NT2/D1 (cell line): ENCODE measurements at regions not wholly inside any gene's neighbourhood (a gene's known extent, or its start where the extent isn't known, plus 50 kb on each side); places are given as distances from the start of the nearest gene placed in this dataset.
"Not testable (repeated sequence)": the region's sequence is repeated elsewhere in the genome, so short reads cannot be mapped to it uniquely, and the experiment has no call there.

Experiments
- DNase-seq: peaks from one replicate; pipeline ENCODE4 v3.0.0-alpha.2; 2011; ENCODE audit warnings: low read depth, low spot score
- H3K27me3 ChIP-seq: 2 replicates; pipeline ENCODE4 v1.6.0; 2011; ENCODE audit warnings: mild to moderate bottlenecking; ENCODE audit not compliant: insufficient read length, insufficient read depth
- H3K36me3 ChIP-seq: 2 replicates; pipeline ENCODE4 v1.6.1; 2011; ENCODE audit warnings: mild to moderate bottlenecking, low read length, mixed read lengths; ENCODE audit not compliant: insufficient read depth, insufficient read length
- H3K4me1 ChIP-seq: 2 replicates; pipeline ENCODE4 v1.5.1; 2011; ENCODE audit not compliant: insufficient read depth, insufficient read length
- H3K4me3 ChIP-seq: 2 replicates; pipeline ENCODE4 v1.5.1; 2011; ENCODE audit warnings: low read depth; ENCODE audit not compliant: insufficient read length
- H3K9ac ChIP-seq: 2 replicates; pipeline ENCODE4 v1.6.0; 2011; ENCODE audit warnings: low read depth; ENCODE audit not compliant: insufficient read length
- H3K9me3 ChIP-seq: 2 replicates; pipeline ENCODE4 v1.5.1; 2011; ENCODE audit warnings: mild to moderate bottlenecking, low read length; ENCODE audit not compliant: insufficient read depth
- SUZ12 ChIP-seq: IDR thresholded peaks from 2 replicates; pipeline ENCODE4 v1.6.1; 2011; ENCODE audit not compliant: insufficient read length, insufficient read depth; ENCODE audit errors: extremely low read depth
- YY1 ChIP-seq: IDR thresholded peaks from 2 replicates; pipeline ENCODE4 v1.6.1; 2011; ENCODE audit not compliant: insufficient read length, insufficient read depth
- ZNF274 ChIP-seq: IDR thresholded peaks from 2 replicates; pipeline ENCODE4 v1.6.1; 2011; ENCODE audit warnings: mild to moderate bottlenecking, low read depth, low read length

- Histone ChIP-seq H3K4me1 (no peaks in the 10 kb centered on the region), H3K9me3 (peaks cover 9% of the 10 kb centered on the region), H3K36me3 (no peaks in the 10 kb centered on the region), H3K4me3 (no peak overlapping the region), H3K27me3 (no peaks in the 10 kb centered on the region), H3K9ac (no peak overlapping the region)
- TF ChIP-seq ZNF274 (no peak), YY1 (no peak), SUZ12 (no peak)
- DNase-seq, result no peak
Observed at GRCh38 chrX:35617836-35618235, 180.3 kb upstream of the MAGEB16 start.

- DNase-seq, result no peak
- H3K9ac ChIP-seq, result no peak overlapping the region
- no peak overlapping the region for H3K4me3 ChIP-seq
- H3K27me3 ChIP-seq, result no peaks in the 10 kb centered on the region
- TF ChIP-seq SUZ12, result no peak
- TF ChIP-seq YY1, result no peak
- no peak for TF ChIP-seq ZNF274
- H3K9me3 ChIP-seq, result peaks cover 13% of the 10 kb centered on the region
- H3K4me1 ChIP-seq, result no peaks in the 10 kb centered on the region
- no peaks in the 10 kb centered on the region for H3K36me3 ChIP-seq
Observed at GRCh38 chrX:35622040-35622439, 176.1 kb upstream of the MAGEB16 start.

GRCh38 chrX:35622601-35623000, 175.5 kb upstream of the MAGEB16 start:
- DNase-seq, result no peak
- Histone ChIP-seq H3K4me1 (no peaks in the 10 kb centered on the region), H3K4me3 (no peak overlapping the region), H3K9ac (no peak overlapping the region), H3K27me3 (no peaks in the 10 kb centered on the region), H3K9me3 (peaks cover 13% of the 10 kb centered on the region), H3K36me3 (no peaks in the 10 kb centered on the region)
- TF ChIP-seq YY1, result no peak
- TF ChIP-seq ZNF274, result no peak
- no peak for TF ChIP-seq SUZ12

- no peak for DNase-seq
- TF ChIP-seq ZNF274, result no peak
- no peak for TF ChIP-seq SUZ12
- TF ChIP-seq YY1, result no peak
- Histone ChIP-seq H3K36me3 (no peaks in the 10 kb centered on the region), H3K4me3 (no peak overlapping the region), H3K9me3 (peaks cover 13% of the 10 kb centered on the region), H3K9ac (no peak overlapping the region), H3K4me1 (no peaks in the 10 kb centered on the region), H3K27me3 (no peaks in the 10 kb centered on the region)
Observed at GRCh38 chrX:35625714-35626113, 172.4 kb upstream of the MAGEB16 start.

GRCh38 chrX:35626124-35626523, 172.0 kb upstream of the MAGEB16 start:
- H3K9ac ChIP-seq, result no peak overlapping the region
- DNase-seq, result no peak
- H3K4me1 ChIP-seq, result no peaks in the 10 kb centered on the region
- H3K27me3 ChIP-seq, result no peaks in the 10 kb centered on the region
- peaks cover 13% of the 10 kb centered on the region for H3K9me3 ChIP-seq
- H3K4me3 ChIP-seq, result no peak overlapping the region
- no peaks in the 10 kb centered on the region for H3K36me3 ChIP-seq
- TF ChIP-seq YY1 (no peak), ZNF274 (no peak), SUZ12 (no peak)

- H3K36me3 ChIP-seq, H3K4me1 ChIP-seq: not testable (repeated sequence)
Observed at GRCh38 chrX:35635971-35636370, 162.2 kb upstream of the MAGEB16 start.

GRCh38 chrX:35664833-35665232, 133.3 kb upstream of the MAGEB16 start:
- no peaks in the 10 kb centered on the region for H3K36me3 ChIP-seq
- H3K9me3 ChIP-seq, result no peaks in the 10 kb centered on the region; the same call in 1 of the 2 replicates
- no peaks in the 10 kb centered on the region for H3K27me3 ChIP-seq
- no peak overlapping the region for H3K9ac ChIP-seq
- H3K4me3 ChIP-seq, result no peak overlapping the region
- no peak for DNase-seq
- TF ChIP-seq ZNF274 (no peak), SUZ12 (no peak)
- no peaks in the 10 kb centered on the region for H3K4me1 ChIP-seq

More at GRCh38 chrX:35635971-35636370, 162.2 kb upstream of the MAGEB16 start:
- H3K9me3 ChIP-seq, H3K9ac ChIP-seq, DNase-seq, H3K4me3 ChIP-seq, H3K27me3 ChIP-seq: not testable (repeated sequence)

- Histone ChIP-seq H3K36me3 (no peaks in the 10 kb centered on the region), H3K27me3 (no peaks in the 10 kb centered on the region), H3K9ac (no peak overlapping the region), H3K4me1 (no peaks in the 10 kb centered on the region), H3K4me3 (no peak overlapping the region), H3K9me3 (no peaks in the 10 kb centered on the region; the same call in 1 of the 2 replicates)
- TF ChIP-seq SUZ12, result no peak
- TF ChIP-seq YY1, result no peak
- no peak for TF ChIP-seq ZNF274
- no peak for DNase-seq
Observed at GRCh38 chrX:35665311-35665710, 132.8 kb upstream of the MAGEB16 start.
